ENCODE measurements at regions not wholly inside any gene's neighbourhood (a gene's known extent, or its start where the extent isn't known, plus 50 kb on each side); places are given as distances from the start of the nearest gene placed in this dataset.
"Not testable (repeated sequence)": the region's sequence is repeated elsewhere in the genome, so short reads cannot be mapped to it uniquely, and the experiment has no call there.

GRCh38 chr16:49003022-49003421 lies 278.6 kb downstream of the CBLN1 start:
- DNase-seq (ENCODE audit: low spot score) = no peak
- no peak for FAIRE-seq

DNA sequence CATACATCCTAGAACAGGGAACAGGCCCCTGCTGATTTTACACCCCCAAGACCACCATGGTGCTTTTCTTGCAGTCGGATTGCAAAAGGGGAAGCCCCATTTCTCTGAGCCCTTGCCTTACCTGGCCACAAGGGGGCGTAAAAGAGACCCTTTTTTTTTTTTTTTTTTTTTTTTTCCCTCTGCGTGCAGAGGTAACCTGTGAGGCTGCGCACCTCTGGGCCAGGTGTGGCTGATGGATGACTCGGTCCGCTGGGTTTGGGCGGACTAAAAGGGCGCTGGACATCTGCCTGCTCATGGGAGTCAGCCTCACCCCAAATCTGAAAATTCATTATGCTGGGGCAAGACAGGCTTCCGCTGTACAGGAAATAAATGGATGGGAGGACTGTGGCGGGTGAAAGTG lies 281.0 kb downstream of the CBLN1 start:
- DNase-seq (ENCODE audit: low spot score) (no peak), FAIRE-seq (no peak)

DNA sequence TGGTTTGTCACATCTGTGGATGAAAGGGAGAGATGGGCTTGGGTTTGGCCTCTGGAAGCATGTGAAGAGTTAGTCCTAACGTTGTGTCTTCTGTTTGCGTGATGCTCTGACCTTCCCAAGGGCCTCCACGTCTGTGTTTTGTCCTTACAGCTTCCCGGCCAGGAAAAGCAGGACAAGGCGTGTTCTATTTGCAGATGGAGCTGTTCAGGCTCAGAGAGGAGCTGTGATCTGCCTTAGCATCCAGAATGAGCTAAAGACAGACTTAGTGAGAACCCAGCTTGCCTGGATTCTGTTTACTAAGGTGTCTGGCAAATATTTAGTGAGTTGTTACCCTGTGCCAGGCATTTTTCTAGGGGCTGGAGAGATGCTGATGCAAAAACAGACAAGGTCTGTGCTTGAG lies 282.1 kb downstream of the CBLN1 start:
- FAIRE-seq (no peak), DNase-seq (ENCODE audit: low spot score) (no peak)

- DNase-seq (ENCODE audit: low spot score) = no peak
- FAIRE-seq = no peak
These were observed 282.6 kb downstream of the CBLN1 start for GRCh38 chr16:48999044-48999443.

DNA sequence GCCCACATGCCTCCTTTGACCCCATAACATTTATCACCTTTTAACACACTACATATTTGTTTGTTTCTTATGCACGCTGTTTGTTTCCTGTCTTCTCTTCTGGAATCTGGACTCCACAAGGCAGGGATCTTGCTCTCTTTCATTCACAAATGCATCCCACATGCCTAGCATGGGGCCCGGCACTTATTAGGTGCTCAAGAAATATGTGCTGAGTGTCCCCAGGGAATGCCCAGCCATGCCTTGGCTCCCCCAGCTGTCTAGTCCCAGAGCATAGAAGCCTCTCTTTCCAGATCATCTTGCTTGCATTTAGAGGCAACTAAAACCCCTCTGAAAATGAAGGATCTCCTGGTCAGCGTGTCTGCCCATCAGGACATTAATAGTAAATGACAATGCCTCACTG lies 283.7 kb downstream of the CBLN1 start:
- no peak for DNase-seq (ENCODE audit: low spot score)
- no peak for FAIRE-seq

- DNase-seq (ENCODE audit: low spot score) (no peak), FAIRE-seq (no peak)
These were observed 284.5 kb downstream of the CBLN1 start for GRCh38 chr16:48997081-48997615.

- DNase-seq (ENCODE audit: low spot score) = no peak
- FAIRE-seq = no peak
These were observed 303.1 kb downstream of the CBLN1 start for GRCh38 chr16:48978501-48978900.

DNA sequence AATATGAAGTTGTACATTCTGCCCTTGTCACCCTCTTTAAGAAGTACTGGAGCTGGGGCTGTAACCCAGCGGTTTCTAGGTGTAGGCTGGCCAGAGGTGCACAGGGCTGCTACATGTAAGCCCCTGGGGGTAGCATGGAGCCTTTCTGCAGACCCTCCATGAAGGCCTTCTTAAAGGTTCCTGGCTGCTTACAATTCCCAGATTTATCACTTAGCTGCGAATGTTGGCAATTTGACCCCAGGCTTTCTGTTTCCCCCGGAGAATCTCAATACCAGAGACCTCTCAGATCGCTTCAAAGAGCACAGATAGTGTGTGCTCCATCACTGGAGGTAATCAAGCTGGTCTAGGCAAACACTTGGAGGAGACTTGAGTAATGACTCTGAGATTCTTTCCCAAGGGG lies 309.4 kb downstream of the CBLN1 start:
- FAIRE-seq (no peak), DNase-seq (ENCODE audit: low spot score) (no peak)

DNA sequence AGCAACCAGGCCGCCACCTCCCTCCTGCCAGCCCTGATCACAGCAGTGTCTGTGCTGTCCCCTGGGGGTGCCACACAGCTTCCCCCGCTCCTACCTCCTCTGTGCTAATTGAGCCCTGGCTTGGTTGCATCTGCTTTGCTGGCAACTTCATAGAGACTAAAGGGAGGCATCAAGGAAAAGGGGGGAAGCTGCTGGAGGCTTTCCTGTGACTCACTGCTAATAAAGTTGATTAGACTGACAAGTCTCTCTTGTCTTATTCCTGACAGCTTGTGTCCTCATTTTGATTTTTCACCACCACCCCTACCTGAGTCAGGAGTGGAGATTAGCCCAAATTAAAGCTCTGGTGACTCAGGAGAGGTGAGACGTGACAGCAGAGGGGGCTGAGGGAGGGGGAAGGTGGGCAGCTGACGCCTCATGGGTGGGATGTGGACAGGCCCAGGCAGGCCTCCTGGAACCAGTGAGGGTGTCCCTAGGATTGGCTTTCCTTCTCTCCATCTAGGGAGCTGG lies 310.0 kb downstream of the CBLN1 start:
- FAIRE-seq = peak; percentile 27
- DNase-seq (ENCODE audit: low spot score) = peak; percentile 71

DNA sequence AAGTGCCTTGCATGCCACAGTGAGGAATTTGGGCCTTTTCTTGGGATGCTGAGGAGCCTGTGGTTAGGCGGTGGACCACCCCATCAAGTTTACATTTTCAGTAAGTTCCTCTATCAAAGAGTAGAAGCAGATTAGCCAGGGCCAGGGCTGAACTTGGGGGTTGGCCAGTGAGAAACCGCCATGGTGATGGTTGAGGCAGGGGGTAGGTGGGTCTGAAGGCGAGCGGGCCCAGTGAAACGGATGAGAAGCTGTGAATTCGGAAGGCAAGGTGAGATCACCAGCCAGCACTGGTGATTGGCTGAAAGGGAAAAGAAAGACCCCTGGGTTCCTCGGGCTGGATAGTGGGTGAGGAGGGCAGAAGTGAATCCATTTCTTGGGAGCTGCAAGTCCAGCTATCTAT lies 311.4 kb downstream of the CBLN1 start:
- FAIRE-seq (no peak), DNase-seq (ENCODE audit: low spot score) (no peak)

GRCh38 chr16:48969611-48970010 lies 312.0 kb downstream of the CBLN1 start:
- DNase-seq (ENCODE audit: low spot score) (no peak), FAIRE-seq (no peak)

DNA sequence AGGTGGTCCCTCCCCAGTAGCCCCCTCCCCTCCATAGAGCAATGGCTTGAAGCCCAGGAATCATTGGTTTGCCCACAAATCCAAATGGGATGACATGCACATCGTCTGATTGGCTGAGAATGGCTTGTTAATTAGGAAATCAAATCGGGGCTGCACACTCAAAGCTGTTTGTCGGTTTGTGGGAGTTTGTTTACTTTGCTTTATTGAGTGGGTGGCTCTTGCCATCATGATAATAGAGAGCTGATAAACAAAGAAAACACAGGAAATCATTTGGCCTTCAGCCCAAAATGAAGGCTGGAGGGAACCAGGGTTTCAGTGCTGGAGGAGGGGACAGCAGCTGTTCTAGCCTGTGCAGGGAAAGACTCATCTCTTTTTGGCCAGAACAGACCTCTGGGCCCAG lies 316.3 kb downstream of the CBLN1 start:
- FAIRE-seq = peak; percentile 37
- peak; percentile 53 for DNase-seq (ENCODE audit: low spot score)

- FAIRE-seq = peak; percentile 48
These were observed 317.6 kb downstream of the CBLN1 start for GRCh38 chr16:48963901-48964615.

GRCh38 chr16:48963306-48963705 lies 318.3 kb downstream of the CBLN1 start:
- DNase-seq (ENCODE audit: low spot score) (peak; percentile 69), FAIRE-seq (peak; percentile 88)

More at GRCh38 chr16:48963901-48964615, 317.6 kb downstream of the CBLN1 start:
- DNase-seq (ENCODE audit: low spot score) = peak; percentile 79

GRCh38 chr16:48961546-48961945 lies 320.1 kb downstream of the CBLN1 start:
- no peak for FAIRE-seq
- no peak for DNase-seq (ENCODE audit: low spot score)

DNA sequence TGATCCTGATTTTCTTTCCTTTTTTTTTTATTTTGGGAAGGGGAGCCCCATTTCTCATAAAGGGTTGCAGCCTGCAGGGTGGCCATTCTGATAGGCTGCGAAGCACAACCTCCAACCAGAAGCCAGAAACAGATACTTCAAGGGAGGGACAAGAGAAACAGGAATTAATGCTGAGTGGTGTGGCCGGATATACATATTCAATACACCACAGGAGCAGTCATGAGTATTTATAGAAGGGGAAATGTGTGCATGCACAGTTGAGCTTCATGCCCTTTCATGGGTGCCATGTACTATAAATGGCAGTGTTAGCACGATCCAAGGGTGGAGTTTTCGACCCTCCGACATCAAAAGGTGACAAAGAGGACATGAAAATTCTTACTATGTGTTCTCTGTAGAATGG lies 320.8 kb downstream of the CBLN1 start:
- DNase-seq (ENCODE audit: low spot score) (no peak), FAIRE-seq (no peak)

- no peak for DNase-seq (ENCODE audit: low spot score)
- FAIRE-seq = no peak
These were observed 321.9 kb downstream of the CBLN1 start for GRCh38 chr16:48959747-48960146.

- DNase-seq (ENCODE audit: low spot score) = peak; percentile 20
- FAIRE-seq = no peak
These were observed 322.4 kb downstream of the CBLN1 start for GRCh38 chr16:48959204-48959603.

DNA sequence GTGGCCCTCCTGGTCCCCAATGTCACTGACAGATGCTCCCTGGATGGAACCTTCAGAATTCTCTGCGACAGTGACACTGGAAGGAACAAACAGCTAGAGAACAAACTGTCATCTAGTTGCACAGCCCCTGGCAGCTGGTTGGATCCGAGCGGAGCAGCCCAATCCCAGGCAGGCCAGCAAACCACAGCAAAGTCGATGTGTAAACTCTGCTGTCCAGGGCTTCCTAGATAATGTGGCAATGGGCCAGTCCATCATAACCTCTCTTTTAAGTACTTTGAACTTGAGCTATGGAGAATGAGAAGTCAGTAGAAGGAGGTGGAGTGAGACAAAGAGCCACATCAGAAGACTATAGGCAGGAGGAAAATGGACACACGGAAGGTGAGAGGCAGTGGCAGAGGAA lies 323.0 kb downstream of the CBLN1 start:
- FAIRE-seq = no peak
- no peak for DNase-seq (ENCODE audit: low spot score)

GRCh38 chr16:48956620-48957019 lies 325.0 kb downstream of the CBLN1 start:
- no peak for DNase-seq (ENCODE audit: low spot score)
- no peak for FAIRE-seq

- no peak for DNase-seq (ENCODE audit: low spot score)
- no peak for FAIRE-seq
These were observed 325.8 kb downstream of the CBLN1 start for GRCh38 chr16:48955837-48956236.

DNA sequence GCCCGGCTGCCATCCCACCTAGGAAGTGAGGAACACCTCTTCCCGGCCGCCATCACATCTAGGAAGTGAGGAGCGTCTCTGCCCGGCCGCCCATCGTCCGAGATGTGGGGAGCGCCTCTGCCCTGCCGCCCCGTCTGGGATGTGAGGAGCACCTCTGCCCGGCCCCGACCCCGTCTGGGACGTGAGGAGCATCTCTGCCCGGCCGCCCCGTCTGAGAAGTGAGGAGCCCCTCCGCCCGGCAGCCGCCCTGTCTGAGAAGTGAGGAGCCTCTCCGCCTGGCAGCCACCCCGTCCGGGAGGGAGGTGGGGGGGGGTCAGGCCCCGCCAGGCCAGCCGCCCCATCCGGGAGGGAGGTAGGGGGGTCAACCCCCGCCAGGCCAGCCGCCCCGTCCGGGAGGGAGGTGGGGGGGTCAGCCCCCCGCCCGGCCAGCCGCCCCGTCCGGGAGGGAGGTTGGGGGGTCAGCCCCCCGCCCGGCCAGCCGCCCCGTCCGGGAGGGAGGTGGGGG lies 330.0 kb downstream of the CBLN1 start:
- not testable (repeated sequence) for FAIRE-seq

GRCh38 chr16:48950184-48950583 lies 331.5 kb downstream of the CBLN1 start:
- no peak for DNase-seq (ENCODE audit: low spot score)

More for the DNA sequence above, 330.0 kb downstream of the CBLN1 start:
- DNase-seq (ENCODE audit: low spot score) = not testable (repeated sequence)

More at GRCh38 chr16:48950184-48950583, 331.5 kb downstream of the CBLN1 start:
- FAIRE-seq = peak; percentile 32
